A549 (cell line): ENCODE measurements at regions not wholly inside any gene's neighbourhood (a gene's known extent, or its start where the extent isn't known, plus 50 kb on each side); places are given as distances from the start of the nearest gene placed in this dataset.

Experiments used
- ATAC-seq, 2 experiments: fragments of 200-7000 bp in 1 of 2; fragments of >200 bp in 1 of 2; cut with Nextera tagmentation in 1 of 2; cut with Tn5 transposase in 1 of 2; 3 replicates each; pipeline versions ENCODE4 v1.8.0 to v1.9.1; 2018 to 2020; ENCODE audit warnings: mild to moderate bottlenecking in 1 of 2, moderate library complexity in 1 of 2
- CTCF ChIA-PET: fragments of 300-600 bp; sonication (Branson Sonifier 250); formaldehyde crosslinking; extraction: SDS; loops from one replicate; lab custom pipeline; 2021; ENCODE audit warnings: antibody characterized with exemption, inconsistent platforms; lab: Yijun Ruan, JAX
- POLR2A ChIA-PET: fragments of 350-600 bp; formaldehyde crosslinking; extraction: SDS; loops from one replicate; lab custom pipeline; 2021; ENCODE audit warnings: antibody characterized with exemption, inconsistent platforms; lab: Yijun Ruan, JAX
- DNase-seq, 2 experiments: peaks; one replicate each; pipeline versions ENCODE4 v3.0.0 to v3.0.0-alpha.2; 2011 to 2016; ENCODE audit warnings: low read depth in 1 of 2, low spot score in 1 of 2
- FAIRE-seq: peaks from 2 replicates; lab custom pipeline; 2011; peaks lifted over from hg19 to GRCh38; lab: Jason Lieb, UNC
- H3K27ac ChIP-seq, 2 experiments: fragments of >200 bp; sonication (Bioruptor Twin); formaldehyde crosslinking; 3 replicates each; pipeline ENCODE4 v1.5.1; 2016 to 2017
- H3K4me1 ChIP-seq: fragments of >200 bp; sonication (Bioruptor Twin); formaldehyde crosslinking; 3 replicates; pipeline ENCODE4 v1.6.1; 2016
- H3K4me2 ChIP-seq: fragments of >200 bp; sonication (Bioruptor Twin); formaldehyde crosslinking; 3 replicates; pipeline ENCODE4 v1.6.1; 2016
- H3K4me3 ChIP-seq: fragments of >200 bp; sonication (Bioruptor Twin); formaldehyde crosslinking; 3 replicates; pipeline ENCODE4 v1.5.1; 2016
- H3K9me3 ChIP-seq: fragments of >200 bp; sonication (Bioruptor Twin); formaldehyde crosslinking; 3 replicates; pipeline ENCODE4 v1.6.1; 2016
- CEBPB ChIP-seq, 2 experiments: fragments of >200 bp in 1 of 2; sonication (Bioruptor Twin) in 1 of 2; formaldehyde crosslinking in 1 of 2; IDR thresholded peaks; 2 replicates each; pipeline ENCODE4 v1.6.1; 2012 to 2016
- EP300 ChIP-seq, 2 experiments: fragments of >200 bp; sonication (Bioruptor Twin); formaldehyde crosslinking; IDR thresholded peaks; 2 replicates in 1 of 2; 3 replicates in 1 of 2; pipeline ENCODE4 v1.6.1; 2016 to 2017
- FOSB ChIP-seq: fragments of 250-450 bp; sonication (Bioruptor Pico); IDR thresholded peaks from 2 replicates; pipeline ENCODE4 v1.5.0; 2020; ENCODE audit warnings: mild to moderate bottlenecking, moderate library complexity
- FOSL2 ChIP-seq, 2 experiments: fragments of 450-650 bp in 1 of 2; fragments of >200 bp in 1 of 2; sonication (Bioruptor Twin) in 1 of 2; formaldehyde crosslinking; IDR thresholded peaks; 2 replicates each; pipeline versions ENCODE4 v1.5.0 to v1.6.1; 2016 to 2020; ENCODE audit warnings: mild to moderate bottlenecking in 1 of 2, moderate library complexity in 1 of 2
- HEYL ChIP-seq: fragments of 250-450 bp; sonication (Bioruptor Pico); IDR thresholded peaks from 2 replicates; pipeline ENCODE4 v1.8.0; 2021; ENCODE audit warnings: mild to moderate bottlenecking, moderate library complexity
- HOXB13 ChIP-seq: fragments of 250-450 bp; sonication (Bioruptor Pico); IDR thresholded peaks from 2 replicates; pipeline ENCODE4 v1.5.0; 2020; ENCODE audit warnings: low read depth, mild to moderate bottlenecking, moderate library complexity
- KDM1A ChIP-seq: fragments of 200-600 bp; sonication (generic); IDR thresholded peaks from 2 replicates; pipeline ENCODE4 v1.6.1; 2016; ENCODE audit warnings: low read depth, mild to moderate bottlenecking
- MAFK ChIP-seq: fragments of 450-650 bp; IDR thresholded peaks from 2 replicates; pipeline ENCODE4 v1.6.1; 2014; ENCODE audit not compliant: partially characterized antibody
- PHF8 ChIP-seq: fragments of 200-600 bp; sonication (generic); IDR thresholded peaks from 2 replicates; pipeline ENCODE4 v1.6.1; 2016; ENCODE audit warnings: low read depth, mild to moderate bottlenecking, antibody characterized with exemption, moderate library complexity, borderline replicate concordance
- RCOR1 ChIP-seq: fragments of 150-350 bp; IDR thresholded peaks from 2 replicates; pipeline ENCODE4 v1.6.1; 2014; ENCODE audit warnings: antibody characterized with exemption, low read length, low read depth
- RNF2 ChIP-seq: fragments of 200-600 bp; sonication (generic); IDR thresholded peaks from 2 replicates; pipeline ENCODE4 v1.6.1; 2016; ENCODE audit warnings: low read depth, mild to moderate bottlenecking, antibody characterized with exemption, moderate library complexity, borderline replicate concordance
- SMC3 ChIP-seq: fragments of >200 bp; sonication (Bioruptor Twin); formaldehyde crosslinking; IDR thresholded peaks from 3 replicates; pipeline ENCODE4 v1.6.1; 2018; ENCODE audit warnings: inconsistent platforms
- SREBF2 ChIP-seq: fragments of 450-650 bp; IDR thresholded peaks from 2 replicates; pipeline ENCODE4 v1.6.1; 2014; ENCODE audit warnings: mild to moderate bottlenecking, moderate library complexity
- ZNF302 ChIP-seq: fragments of 250-450 bp; sonication (Bioruptor Pico); IDR thresholded peaks from 2 replicates; pipeline ENCODE4 v1.9.0; 2021; ENCODE audit warnings: inconsistent platforms, mild to moderate bottlenecking, moderate library complexity
- WGBS: methylation state at CpG from one replicate; pipeline ENCODE4 v1.1.6; 2017; ENCODE audit errors: missing lambda C conversion rate; 5-methylcytosine and 5-hydroxymethylcytosine counted together
- TF ChIP-seq, protein P1 (sequence below): fragments of >200 bp; sonication (Bioruptor Twin); formaldehyde crosslinking; IDR thresholded peaks from 3 replicates; pipeline ENCODE4 v1.5.1; 2016
- TF ChIP-seq, protein P2 (sequence below): fragments of 250-450 bp; sonication (Bioruptor Pico); IDR thresholded peaks from 2 replicates; pipeline ENCODE4 v1.5.0; 2020; ENCODE audit warnings: low read depth, mild to moderate bottlenecking, moderate library complexity
- TF ChIP-seq, protein P3 (sequence below): fragments of >200 bp; sonication (Bioruptor Twin); formaldehyde crosslinking; IDR thresholded peaks from 3 replicates; pipeline ENCODE4 v1.6.1; 2016
- TF ChIP-seq, protein P4 (sequence below): fragments of 150-350 bp; IDR thresholded peaks from 2 replicates; pipeline ENCODE4 v1.6.1; 2014; ENCODE audit warnings: low read depth, mild to moderate bottlenecking, low read length
- TF ChIP-seq, protein P5 (sequence below): IDR thresholded peaks from 2 replicates; pipeline ENCODE4 v1.6.1; 2012
- TF ChIP-seq, protein P6 (sequence below): fragments of >200 bp; sonication (Bioruptor Twin); formaldehyde crosslinking; IDR thresholded peaks from 2 replicates; pipeline ENCODE4 v1.6.1; 2016
- TF ChIP-seq, protein P7 (sequence below): fragments of 250-450 bp; sonication (Bioruptor Pico); IDR thresholded peaks from 2 replicates; pipeline ENCODE4 v1.5.0; 2021; ENCODE audit warnings: mild to moderate bottlenecking, moderate library complexity, borderline replicate concordance

DNA sequence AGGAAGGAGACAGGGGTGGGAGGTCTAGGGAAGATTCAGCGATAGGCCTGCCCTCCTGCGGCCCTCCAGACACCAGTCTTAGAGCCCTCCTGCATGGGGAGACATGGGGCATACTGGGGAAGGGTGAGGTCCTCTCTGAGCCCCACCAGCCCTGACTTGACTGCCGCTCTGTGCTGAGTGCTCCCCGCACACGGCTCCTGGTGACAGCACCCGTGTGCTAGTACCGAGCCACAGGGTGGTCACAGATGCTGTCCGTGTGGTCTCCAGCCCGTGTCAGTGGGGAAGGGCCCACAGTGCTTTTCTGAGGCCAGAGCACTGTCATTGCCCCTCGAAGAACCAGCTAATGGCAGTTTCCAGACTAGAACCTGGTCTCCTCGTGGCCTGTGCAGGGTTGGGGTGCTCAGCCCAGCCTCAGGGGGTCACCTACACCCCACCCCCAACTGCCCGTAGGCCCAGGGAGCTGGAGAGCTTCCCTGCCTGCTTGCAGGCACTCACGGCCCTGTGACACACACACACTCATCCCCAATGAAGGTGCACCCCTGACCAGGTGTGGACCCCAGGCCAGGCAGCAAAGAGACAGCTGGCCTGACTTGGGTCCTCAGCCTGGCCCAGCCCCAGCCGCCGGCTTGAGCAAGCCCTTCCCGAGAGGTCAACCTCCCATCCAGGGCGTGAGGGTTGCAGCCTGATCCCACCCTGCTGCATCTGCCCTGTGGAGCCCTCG is 86.0 kb upstream of the RET start (continued):
- TF ChIP-seq KDM1A (no peak), HEYL (CRISPR knock-in tag) (no peak), FOSB (CRISPR knock-in tag) (no peak), SMC3 (no peak), MAFK (no peak)
- TF ChIP-seq, protein P1, sequence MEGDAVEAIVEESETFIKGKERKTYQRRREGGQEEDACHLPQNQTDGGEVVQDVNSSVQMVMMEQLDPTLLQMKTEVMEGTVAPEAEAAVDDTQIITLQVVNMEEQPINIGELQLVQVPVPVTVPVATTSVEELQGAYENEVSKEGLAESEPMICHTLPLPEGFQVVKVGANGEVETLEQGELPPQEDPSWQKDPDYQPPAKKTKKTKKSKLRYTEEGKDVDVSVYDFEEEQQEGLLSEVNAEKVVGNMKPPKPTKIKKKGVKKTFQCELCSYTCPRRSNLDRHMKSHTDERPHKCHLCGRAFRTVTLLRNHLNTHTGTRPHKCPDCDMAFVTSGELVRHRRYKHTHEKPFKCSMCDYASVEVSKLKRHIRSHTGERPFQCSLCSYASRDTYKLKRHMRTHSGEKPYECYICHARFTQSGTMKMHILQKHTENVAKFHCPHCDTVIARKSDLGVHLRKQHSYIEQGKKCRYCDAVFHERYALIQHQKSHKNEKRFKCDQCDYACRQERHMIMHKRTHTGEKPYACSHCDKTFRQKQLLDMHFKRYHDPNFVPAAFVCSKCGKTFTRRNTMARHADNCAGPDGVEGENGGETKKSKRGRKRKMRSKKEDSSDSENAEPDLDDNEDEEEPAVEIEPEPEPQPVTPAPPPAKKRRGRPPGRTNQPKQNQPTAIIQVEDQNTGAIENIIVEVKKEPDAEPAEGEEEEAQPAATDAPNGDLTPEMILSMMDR, result no peak

DNA sequence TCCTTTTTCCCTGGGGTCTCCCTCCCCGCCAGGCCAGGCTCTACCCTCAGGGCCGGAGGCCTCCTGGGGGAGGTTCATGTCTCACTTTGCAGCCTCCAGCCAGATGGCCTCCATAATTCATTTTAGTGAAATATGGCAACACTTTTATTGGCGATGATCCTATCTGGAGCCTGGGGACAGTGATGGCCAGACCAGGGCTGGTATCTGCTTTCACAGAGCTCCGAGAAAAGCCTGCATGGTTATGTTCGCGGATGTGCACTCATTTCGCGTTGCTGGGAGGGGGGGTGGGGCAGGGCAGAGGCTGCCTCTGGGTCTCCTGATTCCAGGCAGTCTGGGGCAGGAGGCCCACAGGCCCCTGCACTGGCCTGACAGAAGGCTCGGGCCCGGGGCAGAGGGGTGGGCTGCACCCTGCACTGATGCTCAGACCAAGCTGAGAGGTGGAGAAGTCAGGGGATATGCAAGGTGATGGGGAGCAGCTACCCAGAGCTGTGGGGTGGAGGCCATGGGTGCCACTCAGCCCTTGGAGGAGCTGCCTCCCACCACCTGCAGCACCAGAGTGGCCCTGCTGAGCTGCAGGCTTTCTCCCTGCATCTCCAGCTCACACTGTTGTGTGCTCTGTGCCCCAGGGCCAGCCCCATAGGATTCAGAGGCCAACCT is 85.3 kb upstream of the RET start:
- no peaks in the 10 kb centered on the region for H3K4me1 ChIP-seq
- CTCF ChIA-PET, result no interaction called here

DNA sequence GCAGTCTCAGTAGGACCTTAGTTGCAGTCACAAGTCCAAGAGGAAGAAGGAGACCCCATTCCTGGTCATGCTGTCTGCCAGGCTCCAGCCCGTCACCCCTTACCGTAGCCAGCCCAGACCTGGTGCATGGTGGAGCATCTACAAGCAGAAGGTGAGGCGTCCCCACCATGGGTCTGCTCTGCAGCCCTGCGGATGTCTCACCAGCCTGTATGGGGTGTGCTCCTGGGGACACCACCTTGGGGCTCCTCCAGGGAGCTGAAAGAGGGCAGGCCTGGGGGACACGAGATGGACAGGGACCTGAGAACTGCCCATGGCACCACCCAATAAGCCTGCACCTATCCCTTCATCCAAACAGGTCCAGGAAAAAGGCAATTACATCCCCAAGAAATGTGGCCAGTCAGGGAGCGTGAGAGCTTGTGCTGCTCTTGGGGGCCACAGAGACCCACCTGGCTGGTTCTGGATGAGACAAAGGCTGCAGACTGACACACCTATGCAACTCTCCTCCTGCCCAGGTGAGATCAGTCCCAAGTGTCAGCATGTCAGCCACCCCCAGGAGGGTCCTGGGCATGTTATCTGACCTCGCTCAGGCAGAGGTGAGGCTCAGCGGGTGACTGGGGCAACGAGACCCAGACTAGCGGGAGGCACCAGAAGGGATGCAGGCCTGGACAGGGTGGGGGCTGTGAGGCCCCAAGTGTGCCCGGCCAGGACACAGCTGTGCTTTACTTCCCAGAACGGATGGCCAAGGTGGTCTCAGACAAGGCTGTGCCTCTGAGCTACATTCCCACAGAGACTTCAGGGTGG is 84.5 kb upstream of the RET start:
- no peaks in the 10 kb centered on the region for H3K9me3 ChIP-seq
- ChIA-PET POLR2A (no interaction called here), CTCF (no interaction called here)
- no peak overlapping the region for H3K27ac ChIP-seq
- 59% methylated on average over 4 of the region's 12 CpGs for WGBS
- DNase-seq, result no peak
- no peaks in the 10 kb centered on the region for H3K4me1 ChIP-seq
- no peak for FAIRE-seq
- no peak for ATAC-seq
- H3K4me3 ChIP-seq, result no peak overlapping the region
- H3K4me2 ChIP-seq, result no peak overlapping the region
- no peak for TF ChIP-seq SMC3
- no peak for TF ChIP-seq CEBPB (IDR thresholded peaks at IDR 0.05)
- TF ChIP-seq RCOR1, result no peak
- TF ChIP-seq HOXB13 (CRISPR knock-in tag), result no peak
- no peak for TF ChIP-seq SREBF2
- TF ChIP-seq PHF8, result no peak
- TF ChIP-seq EP300 (IDR thresholded peaks at IDR 0.05), result no peak
- TF ChIP-seq, protein P2, sequence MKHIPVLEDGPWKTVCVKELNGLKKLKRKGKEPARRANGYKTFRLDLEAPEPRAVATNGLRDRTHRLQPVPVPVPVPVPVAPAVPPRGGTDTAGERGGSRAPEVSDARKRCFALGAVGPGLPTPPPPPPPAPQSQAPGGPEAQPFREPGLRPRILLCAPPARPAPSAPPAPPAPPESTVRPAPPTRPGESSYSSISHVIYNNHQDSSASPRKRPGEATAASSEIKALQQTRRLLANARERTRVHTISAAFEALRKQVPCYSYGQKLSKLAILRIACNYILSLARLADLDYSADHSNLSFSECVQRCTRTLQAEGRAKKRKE (CRISPR knock-in tag), result no peak
- TF ChIP-seq, protein P3, sequence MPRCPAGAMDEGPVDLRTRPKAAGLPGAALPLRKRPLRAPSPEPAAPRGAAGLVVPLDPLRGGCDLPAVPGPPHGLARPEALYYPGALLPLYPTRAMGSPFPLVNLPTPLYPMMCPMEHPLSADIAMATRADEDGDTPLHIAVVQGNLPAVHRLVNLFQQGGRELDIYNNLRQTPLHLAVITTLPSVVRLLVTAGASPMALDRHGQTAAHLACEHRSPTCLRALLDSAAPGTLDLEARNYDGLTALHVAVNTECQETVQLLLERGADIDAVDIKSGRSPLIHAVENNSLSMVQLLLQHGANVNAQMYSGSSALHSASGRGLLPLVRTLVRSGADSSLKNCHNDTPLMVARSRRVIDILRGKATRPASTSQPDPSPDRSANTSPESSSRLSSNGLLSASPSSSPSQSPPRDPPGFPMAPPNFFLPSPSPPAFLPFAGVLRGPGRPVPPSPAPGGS, result no peak
- TF ChIP-seq ZNF302, result no peak
- TF ChIP-seq FOSL2 (IDR thresholded peaks at IDR 0.05), result no peak
- no peak for TF ChIP-seq FOSL2 (CRISPR knock-in tag; IDR thresholded peaks at IDR 0.05)

More for the DNA sequence above, 85.3 kb upstream of the RET start:
- Histone ChIP-seq H3K4me2 (no peak overlapping the region), H3K9me3 (no peaks in the 10 kb centered on the region), H3K4me3 (no peak overlapping the region), H3K27ac (no peak overlapping the region)
- POLR2A ChIA-PET, result no interaction called here
- WGBS, result 74% methylated on average over 6 of the region's 10 CpGs
- ATAC-seq, result no peak
- TF ChIP-seq, protein P4, sequence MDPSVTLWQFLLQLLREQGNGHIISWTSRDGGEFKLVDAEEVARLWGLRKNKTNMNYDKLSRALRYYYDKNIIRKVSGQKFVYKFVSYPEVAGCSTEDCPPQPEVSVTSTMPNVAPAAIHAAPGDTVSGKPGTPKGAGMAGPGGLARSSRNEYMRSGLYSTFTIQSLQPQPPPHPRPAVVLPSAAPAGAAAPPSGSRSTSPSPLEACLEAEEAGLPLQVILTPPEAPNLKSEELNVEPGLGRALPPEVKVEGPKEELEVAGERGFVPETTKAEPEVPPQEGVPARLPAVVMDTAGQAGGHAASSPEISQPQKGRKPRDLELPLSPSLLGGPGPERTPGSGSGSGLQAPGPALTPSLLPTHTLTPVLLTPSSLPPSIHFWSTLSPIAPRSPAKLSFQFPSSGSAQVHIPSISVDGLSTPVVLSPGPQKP, result no peak
- TF ChIP-seq, protein P5, sequence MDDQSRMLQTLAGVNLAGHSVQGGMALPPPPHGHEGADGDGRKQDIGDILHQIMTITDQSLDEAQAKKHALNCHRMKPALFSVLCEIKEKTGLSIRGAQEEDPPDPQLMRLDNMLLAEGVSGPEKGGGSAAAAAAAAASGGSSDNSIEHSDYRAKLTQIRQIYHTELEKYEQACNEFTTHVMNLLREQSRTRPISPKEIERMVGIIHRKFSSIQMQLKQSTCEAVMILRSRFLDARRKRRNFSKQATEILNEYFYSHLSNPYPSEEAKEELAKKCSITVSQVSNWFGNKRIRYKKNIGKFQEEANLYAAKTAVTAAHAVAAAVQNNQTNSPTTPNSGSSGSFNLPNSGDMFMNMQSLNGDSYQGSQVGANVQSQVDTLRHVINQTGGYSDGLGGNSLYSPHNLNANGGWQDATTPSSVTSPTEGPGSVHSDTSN, result no peak
- TF ChIP-seq HEYL (CRISPR knock-in tag), result no peak
- TF ChIP-seq RNF2, result no peak
- TF ChIP-seq CEBPB (IDR thresholded peaks at IDR 0.05), result no peak
- no peak for TF ChIP-seq FOSB (CRISPR knock-in tag)
- TF ChIP-seq, protein P6, sequence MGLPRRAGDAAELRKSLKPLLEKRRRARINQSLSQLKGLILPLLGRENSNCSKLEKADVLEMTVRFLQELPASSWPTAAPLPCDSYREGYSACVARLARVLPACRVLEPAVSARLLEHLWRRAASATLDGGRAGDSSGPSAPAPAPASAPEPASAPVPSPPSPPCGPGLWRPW, result no peak
- no peak for TF ChIP-seq SREBF2
- TF ChIP-seq, protein P7, sequence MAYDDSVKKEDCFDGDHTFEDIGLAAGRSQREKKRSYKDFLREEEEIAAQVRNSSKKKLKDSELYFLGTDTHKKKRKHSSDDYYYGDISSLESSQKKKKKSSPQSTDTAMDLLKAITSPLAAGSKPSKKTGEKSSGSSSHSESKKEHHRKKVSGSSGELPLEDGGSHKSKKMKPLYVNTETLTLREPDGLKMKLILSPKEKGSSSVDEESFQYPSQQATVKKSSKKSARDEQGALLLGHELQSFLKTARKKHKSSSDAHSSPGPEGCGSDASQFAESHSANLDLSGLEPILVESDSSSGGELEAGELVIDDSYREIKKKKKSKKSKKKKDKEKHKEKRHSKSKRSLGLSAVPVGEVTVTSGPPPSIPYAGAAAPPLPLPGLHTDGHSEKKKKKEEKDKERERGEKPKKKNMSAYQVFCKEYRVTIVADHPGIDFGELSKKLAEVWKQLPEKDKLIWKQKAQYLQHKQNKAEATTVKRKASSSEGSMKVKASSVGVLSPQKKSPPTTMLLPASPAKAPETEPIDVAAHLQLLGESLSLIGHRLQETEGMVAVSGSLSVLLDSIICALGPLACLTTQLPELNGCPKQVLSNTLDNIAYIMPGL (CRISPR knock-in tag), result no peak
- DNase-seq, result no peak
- no peak for FAIRE-seq
